ENCODE measurements at regions not wholly inside any gene's neighbourhood (a gene's known extent, or its start where the extent isn't known, plus 50 kb on each side); places are given as distances from the start of the nearest gene placed in this dataset.

GRCh38 chr1:34270181-34270580 lies 93.5 kb downstream of the C1orf94 start:
- ATAC-seq (no peak), DNase-seq (ENCODE audit: low spot score) (no peak)

GRCh38 chr1:34272152-34272551 lies 95.4 kb downstream of the C1orf94 start:
- ATAC-seq (no peak), DNase-seq (ENCODE audit: low spot score) (no peak)

GRCh38 chr1:34275150-34275549 lies 98.4 kb downstream of the C1orf94 start:
- no peak for DNase-seq (ENCODE audit: low spot score)
- ATAC-seq: no peak

- ATAC-seq (no peak), DNase-seq (ENCODE audit: low spot score) (no peak)
Observed at GRCh38 chr1:34276606-34277005, 99.9 kb downstream of the C1orf94 start.

GRCh38 chr1:34277150-34277549 lies 100.4 kb downstream of the C1orf94 start:
- ATAC-seq: no peak
- no peak for DNase-seq (ENCODE audit: low spot score)

GRCh38 chr1:34278211-34278610 lies 101.5 kb downstream of the C1orf94 start:
- no peak for DNase-seq (ENCODE audit: low spot score)
- no peak for ATAC-seq

- ATAC-seq: no peak
Observed at GRCh38 chr1:34279971-34280370, 103.3 kb downstream of the C1orf94 start.

GRCh38 chr1:34280509-34280908 lies 103.8 kb downstream of the C1orf94 start:
- DNase-seq (ENCODE audit: low spot score) (no peak), ATAC-seq (no peak)

More at GRCh38 chr1:34279971-34280370, 103.3 kb downstream of the C1orf94 start:
- DNase-seq (ENCODE audit: low spot score): no peak

GRCh38 chr1:34283142-34283541 lies 106.4 kb downstream of the C1orf94 start:
- ATAC-seq: no peak

GRCh38 chr1:34286511-34286910 lies 109.8 kb downstream of the C1orf94 start:
- ATAC-seq (no peak), DNase-seq (ENCODE audit: low spot score) (no peak)

More at GRCh38 chr1:34283142-34283541, 106.4 kb downstream of the C1orf94 start:
- no peak for DNase-seq (ENCODE audit: low spot score)

- ATAC-seq (no peak), DNase-seq (ENCODE audit: low spot score) (no peak)
Observed at GRCh38 chr1:34290831-34291230, 114.1 kb downstream of the C1orf94 start.

- DNase-seq (ENCODE audit: low spot score): no peak
- ATAC-seq: peak; percentile 58
Observed at GRCh38 chr1:34292472-34292871, 115.8 kb downstream of the C1orf94 start.

GRCh38 chr1:34296059-34296458 lies 119.4 kb downstream of the C1orf94 start:
- ATAC-seq (no peak), DNase-seq (ENCODE audit: low spot score) (no peak)

- ATAC-seq (no peak), DNase-seq (ENCODE audit: low spot score) (no peak)
Observed at GRCh38 chr1:34302798-34303197, 126.1 kb downstream of the C1orf94 start.

- ATAC-seq: no peak
- DNase-seq (ENCODE audit: low spot score): no peak
Observed at GRCh38 chr1:34303218-34303617, 126.5 kb downstream of the C1orf94 start.

- ATAC-seq: no peak
- DNase-seq (ENCODE audit: low spot score): no peak
Observed at GRCh38 chr1:34306568-34306967, 129.9 kb downstream of the C1orf94 start.

- DNase-seq (ENCODE audit: low spot score) (no peak), ATAC-seq (no peak)
Observed at GRCh38 chr1:34312359-34312758, 135.7 kb downstream of the C1orf94 start.

GRCh38 chr1:34315974-34316373 lies 139.3 kb downstream of the C1orf94 start:
- ATAC-seq: no peak
- DNase-seq (ENCODE audit: low spot score): no peak

GRCh38 chr1:34316773-34317172 lies 140.1 kb downstream of the C1orf94 start:
- DNase-seq (ENCODE audit: low spot score): no peak
- peak; percentile 96 for ATAC-seq

GRCh38 chr1:34319218-34319617 lies 142.5 kb downstream of the C1orf94 start:
- ATAC-seq (no peak), DNase-seq (ENCODE audit: low spot score) (no peak)

- no peak for DNase-seq (ENCODE audit: low spot score)
- ATAC-seq: no peak
Observed at GRCh38 chr1:34320053-34320669, 143.5 kb downstream of the C1orf94 start.

- ATAC-seq (no peak), DNase-seq (ENCODE audit: low spot score) (no peak)
Observed at GRCh38 chr1:34322969-34323368, 146.3 kb downstream of the C1orf94 start.

GRCh38 chr1:34324879-34325440 lies 148.3 kb downstream of the C1orf94 start:
- ATAC-seq: no peak
- DNase-seq (ENCODE audit: low spot score): no peak
